ENCODE measurements at regions not wholly inside any gene's neighbourhood (a gene's known extent, or its start where the extent isn't known, plus 50 kb on each side); places are given as distances from the start of the nearest gene placed in this dataset.

DNA sequence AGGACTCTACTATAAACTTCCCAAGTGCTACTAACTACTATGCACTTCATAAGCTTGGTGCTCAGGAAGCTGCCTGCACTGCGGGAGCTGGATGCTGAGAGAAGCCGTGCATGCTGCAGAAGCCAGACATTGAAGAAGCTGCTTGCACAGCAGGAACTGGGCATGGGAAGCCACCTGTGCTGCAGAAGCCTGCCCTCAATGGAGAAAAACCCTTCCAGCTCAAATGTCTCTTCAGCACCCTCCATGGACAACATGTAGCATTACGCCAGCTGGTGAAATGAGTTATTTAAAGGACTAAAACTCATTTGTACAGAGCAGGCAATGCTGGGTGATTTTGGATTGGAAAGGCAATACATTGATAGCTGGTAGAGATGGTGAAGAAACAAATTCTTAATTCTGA lies 247.2 kb downstream of the KIF4B start:
- H3K4me1 ChIP-seq (ENCODE audit: control insufficient read depth in 4 of 4, insufficient read depth in 4 of 4, low read length in 3 of 4): no peaks in the 10 kb centered on the region
- no peaks in the 10 kb centered on the region for H3K9me3 ChIP-seq (ENCODE audit: control insufficient read depth in 4 of 4, low read length in 3 of 4)
- H3K36me3 ChIP-seq (ENCODE audit: control insufficient read depth in 4 of 4, insufficient read depth in 3 of 4, low read depth in 1 of 4, low read length in 3 of 4): no peaks in the 10 kb centered on the region
- H3K9ac ChIP-seq (ENCODE audit: low read depth in 1 of 2, low read length in 2 of 2): no peak overlapping the region
- WGBS: 53% methylated on average over 3 of the region's 3 CpGs
- no peak overlapping the region for H3K27ac ChIP-seq (ENCODE audit: low read depth in 1 of 2, low read length in 2 of 2)
- no peak for DNase-seq (ENCODE audit: low spot score)
- no peak overlapping the region for H3K4me3 ChIP-seq (ENCODE audit: low read depth in 1 of 3, low read length in 3 of 3)
- no peaks in the 10 kb centered on the region for H3K27me3 ChIP-seq (ENCODE audit: control insufficient read depth in 4 of 4, insufficient read depth in 4 of 4, low read length in 3 of 4)
- TF ChIP-seq EGR1 (IDR thresholded peaks at IDR 0.05; ENCODE audit: low read depth in 2 of 2) (no peak), JUND (IDR thresholded peaks at IDR 0.05) (no peak), TAF1 (conservative IDR thresholded peaks at IDR 0.05) (no peak), RAD21 (IDR thresholded peaks at IDR 0.05) (peak in 1 of 2 donors; percentile 45), RXRA (IDR thresholded peaks at IDR 0.05) (no peak), FOXA2 (IDR thresholded peaks at IDR 0.05) (no peak), FOXA1 (IDR thresholded peaks at IDR 0.05) (no peak)
- TF ChIP-seq, protein P1, sequence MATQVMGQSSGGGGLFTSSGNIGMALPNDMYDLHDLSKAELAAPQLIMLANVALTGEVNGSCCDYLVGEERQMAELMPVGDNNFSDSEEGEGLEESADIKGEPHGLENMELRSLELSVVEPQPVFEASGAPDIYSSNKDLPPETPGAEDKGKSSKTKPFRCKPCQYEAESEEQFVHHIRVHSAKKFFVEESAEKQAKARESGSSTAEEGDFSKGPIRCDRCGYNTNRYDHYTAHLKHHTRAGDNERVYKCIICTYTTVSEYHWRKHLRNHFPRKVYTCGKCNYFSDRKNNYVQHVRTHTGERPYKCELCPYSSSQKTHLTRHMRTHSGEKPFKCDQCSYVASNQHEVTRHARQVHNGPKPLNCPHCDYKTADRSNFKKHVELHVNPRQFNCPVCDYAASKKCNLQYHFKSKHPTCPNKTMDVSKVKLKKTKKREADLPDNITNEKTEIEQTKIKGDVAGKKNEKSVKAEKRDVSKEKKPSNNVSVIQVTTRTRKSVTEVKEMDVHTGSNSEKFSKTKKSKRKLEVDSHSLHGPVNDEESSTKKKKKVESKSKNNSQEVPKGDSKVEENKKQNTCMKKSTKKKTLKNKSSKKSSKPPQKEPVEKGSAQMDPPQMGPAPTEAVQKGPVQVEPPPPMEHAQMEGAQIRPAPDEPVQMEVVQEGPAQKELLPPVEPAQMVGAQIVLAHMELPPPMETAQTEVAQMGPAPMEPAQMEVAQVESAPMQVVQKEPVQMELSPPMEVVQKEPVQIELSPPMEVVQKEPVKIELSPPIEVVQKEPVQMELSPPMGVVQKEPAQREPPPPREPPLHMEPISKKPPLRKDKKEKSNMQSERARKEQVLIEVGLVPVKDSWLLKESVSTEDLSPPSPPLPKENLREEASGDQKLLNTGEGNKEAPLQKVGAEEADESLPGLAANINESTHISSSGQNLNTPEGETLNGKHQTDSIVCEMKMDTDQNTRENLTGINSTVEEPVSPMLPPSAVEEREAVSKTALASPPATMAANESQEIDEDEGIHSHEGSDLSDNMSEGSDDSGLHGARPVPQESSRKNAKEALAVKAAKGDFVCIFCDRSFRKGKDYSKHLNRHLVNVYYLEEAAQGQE (IDR thresholded peaks at IDR 0.05): no peak
- TF ChIP-seq, protein P2, sequence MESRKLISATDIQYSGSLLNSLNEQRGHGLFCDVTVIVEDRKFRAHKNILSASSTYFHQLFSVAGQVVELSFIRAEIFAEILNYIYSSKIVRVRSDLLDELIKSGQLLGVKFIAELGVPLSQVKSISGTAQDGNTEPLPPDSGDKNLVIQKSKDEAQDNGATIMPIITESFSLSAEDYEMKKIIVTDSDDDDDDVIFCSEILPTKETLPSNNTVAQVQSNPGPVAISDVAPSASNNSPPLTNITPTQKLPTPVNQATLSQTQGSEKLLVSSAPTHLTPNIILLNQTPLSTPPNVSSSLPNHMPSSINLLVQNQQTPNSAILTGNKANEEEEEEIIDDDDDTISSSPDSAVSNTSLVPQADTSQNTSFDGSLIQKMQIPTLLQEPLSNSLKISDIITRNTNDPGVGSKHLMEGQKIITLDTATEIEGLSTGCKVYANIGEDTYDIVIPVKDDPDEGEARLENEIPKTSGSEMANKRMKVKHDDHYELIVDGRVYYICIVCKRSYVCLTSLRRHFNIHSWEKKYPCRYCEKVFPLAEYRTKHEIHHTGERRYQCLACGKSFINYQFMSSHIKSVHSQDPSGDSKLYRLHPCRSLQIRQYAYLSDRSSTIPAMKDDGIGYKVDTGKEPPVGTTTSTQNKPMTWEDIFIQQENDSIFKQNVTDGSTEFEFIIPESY (IDR thresholded peaks at IDR 0.05): no peak

DNA sequence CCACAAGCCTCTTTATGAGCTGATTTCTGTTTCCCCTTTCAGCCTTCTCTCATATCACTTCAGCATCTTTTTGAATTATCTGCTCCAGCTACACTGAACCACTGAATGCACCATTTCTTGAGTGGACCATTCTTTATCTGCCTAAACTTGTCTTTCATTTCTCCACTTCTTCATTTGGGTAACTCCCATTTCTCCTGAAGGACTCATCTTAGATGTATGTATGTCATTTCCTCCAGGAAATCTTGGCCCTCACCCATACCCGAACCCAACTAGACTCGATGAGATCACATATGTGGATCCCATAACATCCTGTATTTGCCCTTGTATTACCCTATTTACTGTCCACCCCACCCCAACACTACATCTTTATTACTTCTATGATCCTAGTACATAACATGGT lies 249.8 kb downstream of the KIF4B start:
- H3K9ac ChIP-seq (ENCODE audit: low read depth in 1 of 2, low read length in 2 of 2): no peak overlapping the region
- no peaks in the 10 kb centered on the region for H3K36me3 ChIP-seq (ENCODE audit: control insufficient read depth in 4 of 4, insufficient read depth in 3 of 4, low read depth in 1 of 4, low read length in 3 of 4)
- no peak overlapping the region for H3K4me3 ChIP-seq (ENCODE audit: low read depth in 1 of 3, low read length in 3 of 3)
- WGBS: 90% methylated on average over 2 of the region's 2 CpGs
- TF ChIP-seq, protein P3, sequence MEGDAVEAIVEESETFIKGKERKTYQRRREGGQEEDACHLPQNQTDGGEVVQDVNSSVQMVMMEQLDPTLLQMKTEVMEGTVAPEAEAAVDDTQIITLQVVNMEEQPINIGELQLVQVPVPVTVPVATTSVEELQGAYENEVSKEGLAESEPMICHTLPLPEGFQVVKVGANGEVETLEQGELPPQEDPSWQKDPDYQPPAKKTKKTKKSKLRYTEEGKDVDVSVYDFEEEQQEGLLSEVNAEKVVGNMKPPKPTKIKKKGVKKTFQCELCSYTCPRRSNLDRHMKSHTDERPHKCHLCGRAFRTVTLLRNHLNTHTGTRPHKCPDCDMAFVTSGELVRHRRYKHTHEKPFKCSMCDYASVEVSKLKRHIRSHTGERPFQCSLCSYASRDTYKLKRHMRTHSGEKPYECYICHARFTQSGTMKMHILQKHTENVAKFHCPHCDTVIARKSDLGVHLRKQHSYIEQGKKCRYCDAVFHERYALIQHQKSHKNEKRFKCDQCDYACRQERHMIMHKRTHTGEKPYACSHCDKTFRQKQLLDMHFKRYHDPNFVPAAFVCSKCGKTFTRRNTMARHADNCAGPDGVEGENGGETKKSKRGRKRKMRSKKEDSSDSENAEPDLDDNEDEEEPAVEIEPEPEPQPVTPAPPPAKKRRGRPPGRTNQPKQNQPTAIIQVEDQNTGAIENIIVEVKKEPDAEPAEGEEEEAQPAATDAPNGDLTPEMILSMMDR (IDR thresholded peaks at IDR 0.05; ENCODE audit: low read depth, low read length, missing input control): no peak
- no peak for TF ChIP-seq HNF4A (conservative IDR thresholded peaks at IDR 0.05)
- TF ChIP-seq, protein P1 (IDR thresholded peaks at IDR 0.05): no peak
- TF ChIP-seq GABPA (IDR thresholded peaks at IDR 0.05 in 1 of 2, conservative IDR thresholded peaks at IDR 0.05 in 1 of 2): no peak
- no peak for TF ChIP-seq HNF4G (IDR thresholded peaks at IDR 0.05)
- no peak for TF ChIP-seq FOXA2 (IDR thresholded peaks at IDR 0.05)
- TF ChIP-seq, protein P4, sequence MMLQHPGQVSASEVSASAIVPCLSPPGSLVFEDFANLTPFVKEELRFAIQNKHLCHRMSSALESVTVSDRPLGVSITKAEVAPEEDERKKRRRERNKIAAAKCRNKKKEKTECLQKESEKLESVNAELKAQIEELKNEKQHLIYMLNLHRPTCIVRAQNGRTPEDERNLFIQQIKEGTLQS (IDR thresholded peaks at IDR 0.05): no peak
- TF ChIP-seq RXRA (IDR thresholded peaks at IDR 0.05): no peak
- no peak for TF ChIP-seq EGR1 (IDR thresholded peaks at IDR 0.05; ENCODE audit: low read depth in 2 of 2)
- TF ChIP-seq RAD21 (IDR thresholded peaks at IDR 0.05): no peak
- no peak for TF ChIP-seq TAF1 (conservative IDR thresholded peaks at IDR 0.05)
- no peak for TF ChIP-seq NR2F2 (IDR thresholded peaks at IDR 0.05)
- TF ChIP-seq, protein P2 (IDR thresholded peaks at IDR 0.05): no peak
- no peak for TF ChIP-seq YY1 (IDR thresholded peaks at IDR 0.05)
- TF ChIP-seq JUND (IDR thresholded peaks at IDR 0.05): no peak
- TF ChIP-seq, protein P5, sequence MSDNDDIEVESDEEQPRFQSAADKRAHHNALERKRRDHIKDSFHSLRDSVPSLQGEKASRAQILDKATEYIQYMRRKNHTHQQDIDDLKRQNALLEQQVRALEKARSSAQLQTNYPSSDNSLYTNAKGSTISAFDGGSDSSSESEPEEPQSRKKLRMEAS (IDR thresholded peaks at IDR 0.05): no peak
- no peaks in the 10 kb centered on the region for H3K4me1 ChIP-seq (ENCODE audit: control insufficient read depth in 4 of 4, insufficient read depth in 4 of 4, low read length in 3 of 4)
- no peak for DNase-seq (ENCODE audit: low spot score)
- H3K9me3 ChIP-seq (ENCODE audit: control insufficient read depth in 4 of 4, low read length in 3 of 4): no peaks in the 10 kb centered on the region
- H3K27ac ChIP-seq (ENCODE audit: low read depth in 1 of 2, low read length in 2 of 2): no peak overlapping the region
- H3K27me3 ChIP-seq (ENCODE audit: control insufficient read depth in 4 of 4, insufficient read depth in 4 of 4, low read length in 3 of 4): no peaks in the 10 kb centered on the region

Data from liver (tissue), 8 donors.